Common myeloid progenitor, CD34-positive (primary cell): ENCODE measurements at regions not wholly inside any gene's neighbourhood (a gene's known extent, or its start where the extent isn't known, plus 50 kb on each side); places are given as distances from the start of the nearest gene placed in this dataset.
"Not testable (repeated sequence)": the region's sequence is repeated elsewhere in the genome, so short reads cannot be mapped to it uniquely, and the experiment has no call there.

Experiments used
- CTCF ChIA-PET: fragments of 350-600 bp; sonication (Branson Sonifier 250); formaldehyde crosslinking; loops from one replicate; lab custom pipeline; 2021; ENCODE audit warnings: antibody characterized with exemption; lab: Charles Lee
- POLR2A ChIA-PET: fragments of 350-600 bp; sonication (Branson Sonifier 250); formaldehyde crosslinking; loops from one replicate; lab custom pipeline; 2021; ENCODE audit warnings: antibody characterized with exemption; lab: Charles Lee
- DNase-seq, 3 donors: peaks; one replicate each; pipeline versions ENCODE4 v3.0.0 to v3.0.0-alpha.2; 2013
- H3K27ac ChIP-seq, 2 experiments: 1 replicate in 1 of 2; 2 replicates in 1 of 2; pipeline ENCODE4 v1.7.0; 2013; ENCODE audit warnings: inconsistent platforms in 2 of 2, low read length in 2 of 2, mild to moderate bottlenecking in 2 of 2, low read depth in 1 of 2, moderate library complexity in 1 of 2; ENCODE audit not compliant: severe bottlenecking in 2 of 2, insufficient read depth in 1 of 2, poor library complexity in 1 of 2
- H3K27me3 ChIP-seq, 5 experiments: replicated peaks in 2 of 5; 1 replicate in 3 of 5; 2 replicates in 2 of 5; pipeline versions ENCODE4 v1.6.1 to v1.7.0; 2013; ENCODE audit warnings: low read length in 4 of 5, mild to moderate bottlenecking in 2 of 5, moderate library complexity in 2 of 5, inconsistent platforms in 1 of 5; ENCODE audit not compliant: insufficient read depth in 5 of 5, control insufficient read depth in 4 of 5
- H3K36me3 ChIP-seq, 4 experiments: 1 replicate in 2 of 4; 2 replicates in 2 of 4; pipeline versions ENCODE4 v1.6.1 to v1.7.0; 2013; ENCODE audit warnings: low read length in 3 of 4, control low read depth in 1 of 4, mild to moderate bottlenecking in 1 of 4; ENCODE audit not compliant: control insufficient read depth in 4 of 4, insufficient read depth in 4 of 4
- H3K4me1 ChIP-seq, 4 experiments: 1 replicate in 3 of 4; 2 replicates in 1 of 4; pipeline versions ENCODE4 v1.6.1 to v1.7.1; 2013; ENCODE audit warnings: low read length in 3 of 4, mild to moderate bottlenecking in 3 of 4, control low read depth in 1 of 4, inconsistent platforms in 1 of 4, moderate library complexity in 1 of 4; ENCODE audit not compliant: control insufficient read depth in 4 of 4, insufficient read depth in 4 of 4; ENCODE audit errors: control extremely low read depth in 1 of 4
- H3K4me3 ChIP-seq, 7 experiments: 1 replicate in 4 of 7; 2 replicates in 3 of 7; pipeline versions ENCODE4 v1.5.1 to v1.7.0; 2013; ENCODE audit warnings: mild to moderate bottlenecking in 7 of 7, low read length in 6 of 7, moderate library complexity in 6 of 7, inconsistent platforms in 2 of 7, low read depth in 2 of 7, control low read depth in 1 of 7; ENCODE audit not compliant: insufficient read depth in 4 of 7, control insufficient read depth in 1 of 7; ENCODE audit errors: extremely low read depth in 1 of 7
- H3K9me3 ChIP-seq, 5 experiments: 1 replicate in 4 of 5; 2 replicates in 1 of 5; pipeline versions ENCODE4 v1.6.1 to v1.7.1; 2013; ENCODE audit warnings: low read length in 4 of 5, mild to moderate bottlenecking in 2 of 5, inconsistent platforms in 1 of 5, low read depth in 1 of 5, moderate library complexity in 1 of 5; ENCODE audit not compliant: control insufficient read depth in 4 of 5, insufficient read depth in 2 of 5; ENCODE audit errors: control extremely low read depth in 1 of 5
- WGBS: methylation state at CpG from one replicate; pipeline ENCODE4 v1.1.5; 2013; ENCODE audit not compliant: insufficient coverage; 5-methylcytosine and 5-hydroxymethylcytosine counted together

DNA sequence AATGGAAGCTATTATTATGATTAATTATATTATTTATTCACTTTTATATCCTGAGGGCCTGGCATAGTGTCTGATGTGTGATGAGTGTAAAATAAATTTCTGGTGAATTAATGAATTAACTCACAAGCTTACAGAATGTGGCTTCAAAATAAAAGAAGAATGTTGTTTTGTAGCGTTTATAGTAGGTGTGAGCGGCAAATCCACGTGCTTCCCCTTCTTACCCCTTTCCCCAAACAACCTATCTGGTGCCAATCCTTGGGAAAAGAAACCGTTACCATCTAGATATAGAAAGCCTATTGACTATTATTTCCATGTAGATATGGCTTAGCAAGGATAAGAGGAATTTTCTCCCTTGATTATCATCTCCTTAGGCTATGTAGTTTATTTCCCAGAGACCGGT, 144.6 kb upstream of the CITED2 start:
- Histone ChIP-seq H3K27me3 (no peaks in the 10 kb centered on the region), H3K27ac (no peak overlapping the region), H3K4me1 (peaks cover 0 to 2% (median 0%) of the 10 kb centered on the region in 4 experiments), H3K4me3 (no peak overlapping the region), H3K9me3 (no peaks in the 10 kb centered on the region), H3K36me3 (no peaks in the 10 kb centered on the region)
- ChIA-PET POLR2A (no interaction called here), CTCF (no interaction called here)
- no peak for DNase-seq
- no CpG with 5 or more reads among the region's 5 CpGs for WGBS

DNA sequence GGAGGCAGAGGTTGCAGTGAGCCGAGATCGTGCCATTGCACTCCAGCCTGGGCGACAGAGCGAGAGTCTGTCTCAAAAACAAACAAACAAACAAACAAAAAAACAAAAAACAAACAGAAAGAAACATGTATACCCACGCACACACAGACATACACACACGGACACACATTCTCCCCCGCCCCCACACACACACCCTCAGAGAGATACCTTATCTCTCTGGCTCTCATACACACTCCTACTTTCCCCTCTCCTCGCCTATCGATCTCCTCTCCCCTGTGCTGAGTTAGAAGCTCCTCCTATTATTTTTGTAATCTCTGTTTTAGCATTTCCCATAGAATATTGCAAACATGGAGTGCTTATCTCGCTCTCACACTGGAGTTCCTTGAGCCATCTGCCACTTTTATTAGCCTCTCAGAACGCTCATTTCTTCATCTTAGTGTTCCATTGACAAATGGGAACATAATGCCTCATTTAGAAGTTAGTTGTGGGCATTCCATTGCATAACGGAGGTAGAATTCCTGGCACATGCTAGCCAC, 144.2 kb upstream of the CITED2 start:
- CTCF ChIA-PET = no interaction called here
- DNase-seq = no peak
- POLR2A ChIA-PET = no interaction called here
- H3K4me1 ChIP-seq = peaks cover 0 to 2% (median 0%) of the 10 kb centered on the region in 4 experiments
- no peaks in the 10 kb centered on the region for H3K27me3 ChIP-seq
- H3K4me3 ChIP-seq = no peak overlapping the region
- no peak overlapping the region for H3K27ac ChIP-seq
- WGBS = 93% methylated on average over 8 of the region's 12 CpGs
- no peaks in the 10 kb centered on the region for H3K9me3 ChIP-seq
- H3K36me3 ChIP-seq = no peaks in the 10 kb centered on the region

DNA sequence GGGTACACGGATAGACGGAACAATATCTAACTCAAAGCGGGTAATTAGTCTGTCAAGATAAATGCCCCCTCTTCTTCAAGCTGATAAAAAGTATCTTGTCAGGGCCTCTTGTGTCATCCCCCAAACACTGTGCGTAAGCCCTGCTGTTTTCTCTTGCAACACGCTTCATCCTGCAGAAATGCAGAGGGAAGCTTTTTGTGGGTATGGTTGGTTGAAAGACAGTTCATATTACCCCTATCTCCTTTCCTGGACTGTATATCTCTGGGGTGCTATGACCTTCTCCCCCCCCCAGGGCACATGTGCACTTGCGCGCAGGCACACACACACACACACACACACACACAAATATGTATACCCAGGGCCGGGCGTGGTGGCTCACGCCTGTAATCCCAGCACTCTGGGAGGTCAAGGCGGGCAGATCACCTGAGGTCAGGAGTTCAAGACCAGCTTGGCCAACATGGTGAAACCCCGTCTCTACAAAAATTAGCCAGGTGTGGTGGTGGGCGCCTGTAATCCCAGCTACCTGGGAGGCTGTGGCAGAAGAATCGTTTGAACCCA, 143.6 kb upstream of the CITED2 start:
- 95% methylated on average over 7 of the region's 14 CpGs for WGBS

DNA sequence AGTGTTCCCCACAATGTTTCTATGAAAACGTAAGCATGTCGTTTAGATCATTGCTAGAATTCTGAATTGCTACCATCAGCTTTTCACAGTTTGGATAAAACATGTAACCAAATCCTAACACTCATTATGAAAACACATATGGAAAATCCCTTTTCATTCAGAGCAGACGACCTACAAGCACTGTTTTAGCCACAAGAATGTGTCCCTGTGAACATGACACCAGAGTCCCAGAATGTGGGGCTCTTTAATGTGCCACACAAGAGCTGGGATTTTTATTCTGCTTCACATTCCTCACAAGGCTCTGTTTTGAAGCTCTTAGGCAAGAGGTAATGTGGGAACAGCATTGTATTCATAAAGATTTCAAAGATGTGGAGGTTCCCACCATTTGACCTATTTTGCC, 141.1 kb upstream of the CITED2 start:
- Histone ChIP-seq H3K4me1 (no peaks in the 10 kb centered on the region), H3K27ac (no peak overlapping the region), H3K27me3 (no peaks in the 10 kb centered on the region), H3K36me3 (no peaks in the 10 kb centered on the region), H3K4me3 (no peak overlapping the region), H3K9me3 (no peaks in the 10 kb centered on the region)
- no peak for DNase-seq
- 92% methylated on average over 3 of the region's 3 CpGs for WGBS
- CTCF ChIA-PET = interaction anchor here (0.9 kb wide), 1 partner anchor 8 kb away, joined by 3 read pairs; no protein-coding TSS in a partner anchor
- POLR2A ChIA-PET = no interaction called here

More for the DNA sequence above, 143.6 kb upstream of the CITED2 start:
- DNase-seq = peak in 1 of 3 donors; percentile 8
- POLR2A ChIA-PET, H3K27me3 ChIP-seq, H3K9me3 ChIP-seq, H3K4me3 ChIP-seq, H3K36me3 ChIP-seq, H3K27ac ChIP-seq, H3K4me1 ChIP-seq: not testable (repeated sequence)
- CTCF ChIA-PET = interaction anchor here (0.7 kb wide), 1 partner anchor 104 kb away, joined by 3 read pairs; no protein-coding TSS in a partner anchor

DNA sequence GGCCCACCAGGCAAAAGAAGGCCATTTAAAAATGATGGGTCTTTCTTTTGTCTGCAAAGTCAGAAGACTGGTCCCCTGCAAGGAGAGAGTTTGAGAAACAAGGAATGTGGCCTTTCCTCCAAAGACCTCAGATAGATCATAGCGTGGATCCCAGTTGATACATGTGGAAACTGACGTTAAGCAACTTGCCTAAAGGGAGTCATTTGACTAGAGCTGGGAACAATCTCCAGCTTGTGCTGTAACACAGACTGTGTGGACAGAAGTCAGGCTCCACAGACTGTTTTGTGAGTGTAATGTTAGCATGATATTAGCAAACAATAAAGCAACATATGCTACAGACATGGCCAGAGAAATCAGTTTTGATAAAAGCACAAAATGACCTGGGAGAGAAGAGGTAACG, 140.4 kb upstream of the CITED2 start:
- Histone ChIP-seq H3K27ac (no peak overlapping the region), H3K27me3 (no peaks in the 10 kb centered on the region), H3K4me1 (no peaks in the 10 kb centered on the region), H3K9me3 (no peaks in the 10 kb centered on the region), H3K4me3 (no peak overlapping the region), H3K36me3 (no peaks in the 10 kb centered on the region)
- CTCF ChIA-PET = interaction anchor here (0.9 kb wide), 1 partner anchor 9 kb away, joined by 3 read pairs; no protein-coding TSS in a partner anchor
- POLR2A ChIA-PET = no interaction called here
- WGBS = 100% methylated on average over 3 of the region's 3 CpGs
- DNase-seq = no peak

DNA sequence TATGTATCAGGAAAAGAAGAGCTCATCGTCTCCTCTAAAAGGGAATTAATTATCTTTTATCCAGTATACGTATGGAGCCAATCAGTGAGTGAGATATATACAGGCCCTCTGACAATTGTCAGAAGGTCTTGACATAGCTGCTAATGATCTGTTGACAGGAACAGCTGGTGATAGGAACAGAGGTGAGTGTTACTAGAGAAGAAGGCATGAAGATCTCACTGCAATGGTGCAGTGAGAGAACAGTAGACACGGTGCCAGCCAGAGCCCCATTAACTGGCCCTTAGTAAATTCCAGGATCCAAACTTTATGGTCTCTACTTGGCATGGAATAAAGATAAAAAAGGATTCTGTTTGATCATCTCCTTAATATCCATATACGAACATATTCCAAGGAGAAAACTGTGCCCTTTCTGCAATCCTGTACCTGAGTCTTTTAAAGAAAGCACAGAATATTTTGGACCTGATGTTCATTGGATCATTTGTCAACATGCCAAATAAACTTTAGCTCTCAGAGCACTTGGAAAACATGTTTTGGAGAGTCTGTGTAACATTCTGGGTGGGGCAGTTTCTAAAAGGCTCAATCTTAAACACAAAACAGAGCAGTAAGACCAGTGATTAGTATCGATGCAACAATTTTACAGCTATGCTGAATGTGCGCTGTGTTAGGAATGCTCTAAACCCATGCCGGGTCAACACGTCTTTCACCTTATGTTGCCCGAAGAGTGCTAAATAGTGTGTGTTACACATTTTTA, 135.8 kb upstream of the CITED2 start:
- Histone ChIP-seq H3K27ac (no peak overlapping the region), H3K36me3 (no peaks in the 10 kb centered on the region), H3K27me3 (no peaks in the 10 kb centered on the region), H3K9me3 (no peaks in the 10 kb centered on the region), H3K4me3 (no peak overlapping the region), H3K4me1 (peaks cover 0 to 3% (median 0%) of the 10 kb centered on the region in 4 experiments)
- no peak for DNase-seq
- 94% methylated on average over 5 of the region's 9 CpGs for WGBS
- ChIA-PET POLR2A (no interaction called here), CTCF (interaction anchor here (1.1 to 1.5 kb wide), 3 partner anchors 9 to 81 kb away, joined by 3 read pairs; no protein-coding TSS in a partner anchor)

DNA sequence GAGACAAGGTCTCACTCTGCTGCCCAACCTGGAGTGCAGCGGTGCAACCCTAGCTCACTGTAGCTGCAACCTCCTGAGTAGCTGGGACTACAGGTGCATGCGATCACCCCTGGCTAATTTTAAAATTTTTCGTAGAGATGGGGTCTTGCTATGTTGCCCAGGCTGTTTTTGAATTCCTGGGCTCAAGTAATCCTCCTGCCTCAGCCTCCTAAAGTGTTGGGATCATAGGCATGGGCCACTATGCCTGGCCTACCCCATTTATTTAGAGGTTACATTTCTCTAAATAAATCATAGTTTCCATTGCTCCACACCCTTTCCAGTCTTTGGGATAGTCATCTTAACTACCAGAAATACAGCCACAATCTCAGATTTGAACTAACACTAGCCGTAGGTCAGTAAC, 134.7 kb upstream of the CITED2 start:
- CTCF ChIA-PET = interaction anchor here (1.1 to 1.5 kb wide), 3 partner anchors 8 to 25 kb away, joined by 3 read pairs; no protein-coding TSS in a partner anchor
- POLR2A ChIA-PET = no interaction called here
- Histone ChIP-seq H3K36me3 (no peaks in the 10 kb centered on the region), H3K4me1 (peaks cover 0 to 3% (median 0%) of the 10 kb centered on the region in 4 experiments), H3K9me3 (no peaks in the 10 kb centered on the region), H3K4me3 (no peak overlapping the region), H3K27ac (no peak overlapping the region), H3K27me3 (no peaks in the 10 kb centered on the region)
- DNase-seq = no peak
- WGBS = 94% methylated on average over 4 of the region's 4 CpGs
